Amniotic epithelial cell (primary cell): ENCODE measurements at regions not wholly inside any gene's neighbourhood (a gene's known extent, or its start where the extent isn't known, plus 50 kb on each side); places are given as distances from the start of the nearest gene placed in this dataset.
A peak's percentile ranks its signal among the peaks of the same experiment; 100 is the strongest.

Experiments
- DNase-seq: peaks from one replicate; pipeline ENCODE4 v3.0.0-alpha.2; 2010; ENCODE audit warnings: low read depth

GRCh38 chr1:9179463-9180110, 50.7 kb upstream of the GPR157 start:
- no peak for DNase-seq

DNA sequence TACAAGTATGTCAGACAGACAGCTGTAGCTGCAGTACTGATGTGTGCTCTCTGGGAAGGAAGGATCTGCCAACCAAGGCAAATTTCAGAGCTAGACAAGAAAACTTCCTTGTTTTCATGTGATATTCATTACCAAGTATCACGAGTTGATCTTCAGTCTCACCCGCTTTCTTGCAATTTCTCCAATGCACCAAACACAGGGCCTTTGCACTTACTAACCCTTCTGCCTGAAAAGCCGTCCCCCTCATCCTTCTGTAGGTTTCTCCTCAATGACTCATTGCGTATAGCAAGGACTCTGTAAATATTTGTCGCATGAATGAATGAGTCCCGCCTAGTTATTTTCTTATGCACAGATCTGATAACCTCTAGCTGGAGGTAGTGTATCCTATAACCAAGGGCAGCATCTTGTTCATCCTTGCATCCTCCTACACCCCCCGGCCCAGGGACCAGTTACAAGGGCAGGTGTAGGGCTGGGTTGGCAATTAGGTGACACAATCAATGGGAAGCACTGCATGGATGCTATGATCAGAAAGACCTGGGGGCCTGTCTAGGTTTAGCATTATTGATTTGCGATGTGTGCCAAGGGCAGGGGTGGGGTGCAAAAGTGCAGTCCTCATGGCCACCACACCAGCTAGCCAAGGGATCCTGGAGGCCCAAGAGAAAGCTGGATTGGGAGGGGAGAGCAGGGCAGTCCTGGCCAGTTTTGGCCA, 51.4 kb upstream of the GPR157 start:
- DNase-seq = no peak

DNA sequence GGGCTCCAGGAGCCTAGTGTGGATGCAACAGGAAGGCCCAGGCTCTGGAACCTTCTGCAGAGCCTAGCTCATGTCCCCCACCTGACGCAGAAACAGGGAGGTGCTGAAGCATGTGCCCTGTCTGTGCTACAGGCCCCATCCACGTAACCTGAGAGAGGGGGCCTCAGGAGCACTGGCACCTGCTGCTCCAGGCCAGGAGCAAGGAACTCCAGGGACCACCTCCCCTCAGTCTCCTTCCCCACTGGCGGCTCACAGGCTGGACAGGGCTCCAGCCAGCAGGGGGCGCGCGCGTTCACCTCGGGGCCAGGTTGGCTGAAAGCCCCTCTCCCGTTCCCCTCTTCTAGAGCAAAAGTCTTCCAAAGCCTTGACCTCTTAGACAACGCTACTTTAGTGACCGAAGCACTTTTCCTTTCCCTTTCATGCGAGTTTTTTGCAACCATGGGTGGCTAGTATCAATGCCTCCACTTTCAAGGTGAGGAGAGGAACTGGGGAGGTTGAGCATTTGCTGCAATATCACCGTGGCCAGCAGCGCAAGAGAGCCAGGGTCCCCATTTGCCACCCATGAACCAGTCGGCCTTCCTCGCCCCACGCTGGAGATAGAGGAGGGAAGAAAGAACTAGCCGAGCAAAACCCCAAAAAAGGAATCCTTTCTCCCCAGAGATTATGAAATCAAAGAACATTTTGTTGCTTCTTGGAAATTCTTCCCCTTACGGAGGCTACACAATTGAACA, 52.4 kb upstream of the GPR157 start:
- peak; percentile 47 for DNase-seq

- no peak for DNase-seq
These were observed 52.4 kb upstream of the H6PD start for GRCh38 chr1:9181990-9182783.

DNA sequence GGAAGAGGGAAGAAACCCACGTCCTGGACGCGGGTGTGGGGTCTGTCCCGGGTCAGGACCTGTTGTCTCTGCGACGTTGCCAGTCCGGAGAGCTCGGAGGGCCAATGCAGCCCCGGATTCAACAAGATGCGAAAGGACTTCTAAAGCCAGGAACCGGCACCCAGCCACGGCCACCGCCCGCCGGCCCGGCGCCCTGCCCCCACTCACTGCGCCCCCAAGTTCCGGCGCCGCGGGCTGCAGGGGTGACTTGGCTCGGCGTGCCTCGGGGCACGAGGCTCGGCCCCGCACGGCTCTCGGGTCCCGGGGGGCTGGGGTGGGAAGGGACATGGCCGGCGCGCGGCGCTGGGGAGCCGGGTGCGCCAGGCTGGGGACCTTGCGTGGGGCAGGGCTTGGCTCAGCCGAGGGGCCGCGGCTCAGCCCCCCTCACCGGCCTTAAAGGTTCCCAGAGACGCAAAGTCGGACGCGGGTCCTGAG, 51.8 kb upstream of the H6PD start:
- DNase-seq = no peak

GRCh38 chr1:9183441-9183840, 51.1 kb upstream of the H6PD start:
- no peak for DNase-seq

- no peak for DNase-seq
These were observed 50.7 kb upstream of the H6PD start for GRCh38 chr1:9183898-9184297.

GRCh38 chr1:9184749-9185148, 49.8 kb upstream of the H6PD start:
- no peak for DNase-seq
